ENCODE measurements at regions not wholly inside any gene's neighbourhood (a gene's known extent, or its start where the extent isn't known, plus 50 kb on each side); places are given as distances from the start of the nearest gene placed in this dataset.

DNA sequence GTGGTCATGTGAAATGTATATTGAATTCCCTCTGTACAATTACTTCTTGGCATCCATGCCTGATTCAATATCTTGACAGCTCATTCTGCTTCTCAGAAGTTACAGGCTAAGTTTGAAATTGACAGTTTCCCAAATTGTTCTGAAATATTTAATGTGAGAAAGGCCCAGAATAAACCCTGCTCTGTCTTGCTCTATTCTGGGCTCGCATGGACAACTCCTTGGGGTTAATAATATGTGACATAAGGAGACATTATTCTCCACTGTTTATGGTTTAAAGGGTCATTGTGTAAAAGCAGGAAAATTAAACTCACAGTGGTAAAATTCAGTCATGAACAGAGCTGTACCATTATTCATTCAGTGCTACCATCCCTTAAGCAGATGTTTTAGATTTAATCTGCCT, 160.7 kb upstream of the CNTNAP5 start:
- intact Hi-C loops (cut with DNase I; ENCODE audit: low total_unique reads): no loop called here
- H3K4me3 ChIP-seq: no peak overlapping the region
- no peaks in the 10 kb centered on the region for H3K9me3 ChIP-seq
- no peaks in the 10 kb centered on the region for H3K4me1 ChIP-seq
- H3K27ac ChIP-seq: no peak overlapping the region
- H3K27me3 ChIP-seq: no peaks in the 10 kb centered on the region
- H3K36me3 ChIP-seq (ENCODE audit: low read depth, missing control alignments): no peaks in the 10 kb centered on the region
- no peak for DNase-seq
- WGBS, 2 donors: 73 to 87% methylated on average over 1 of the region's 1 CpG
- TF ChIP-seq CTCF (IDR thresholded peaks at IDR 0.05): no peak
- no peak for TF ChIP-seq POLR2A (IDR thresholded peaks at IDR 0.05)

DNA sequence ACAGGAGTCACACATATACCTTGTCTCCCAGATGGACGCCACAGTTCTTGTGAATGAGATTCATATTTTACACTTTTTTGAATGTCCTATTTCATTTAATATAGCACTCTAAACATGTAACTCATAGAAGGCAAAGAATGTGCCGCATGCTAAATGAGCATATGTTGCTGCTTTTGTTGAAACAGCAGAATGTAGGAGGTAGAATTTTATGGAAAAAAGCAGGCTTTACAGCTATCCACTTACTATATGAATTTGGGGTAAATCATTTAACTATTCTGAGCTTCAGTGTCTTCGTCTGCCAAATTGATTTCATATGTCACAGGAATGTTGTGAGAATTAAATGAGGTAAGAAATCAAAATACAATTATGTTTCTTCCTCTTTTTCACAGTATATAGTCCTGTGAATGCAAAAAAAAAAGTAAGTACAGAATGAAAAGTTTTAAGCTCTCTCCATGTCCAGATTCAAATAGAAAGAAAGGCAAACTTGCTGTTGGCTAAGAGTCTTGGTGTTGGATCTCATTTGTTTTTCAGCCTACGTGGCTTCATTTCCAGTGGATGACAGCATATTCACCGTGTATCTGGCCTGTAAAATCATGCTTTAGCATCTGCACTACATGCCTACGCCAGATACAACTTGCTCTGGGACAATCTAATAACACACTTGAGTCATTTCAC, 154.7 kb upstream of the CNTNAP5 start:
- WGBS, 2 donors: 75 to 76% methylated on average over 6 of the region's 6 CpGs
- Histone ChIP-seq H3K4me3 (no peak overlapping the region), H3K9me3 (no peaks in the 10 kb centered on the region), H3K36me3 (ENCODE audit: low read depth, missing control alignments) (no peaks in the 10 kb centered on the region), H3K27me3 (no peaks in the 10 kb centered on the region), H3K4me1 (no peaks in the 10 kb centered on the region), H3K27ac (no peak overlapping the region)
- TF ChIP-seq CTCF (IDR thresholded peaks at IDR 0.05) (no peak), POLR2A (IDR thresholded peaks at IDR 0.05) (no peak)
- DNase-seq: no peak
- intact Hi-C loops (cut with DNase I; ENCODE audit: low total_unique reads): no loop called here

DNA sequence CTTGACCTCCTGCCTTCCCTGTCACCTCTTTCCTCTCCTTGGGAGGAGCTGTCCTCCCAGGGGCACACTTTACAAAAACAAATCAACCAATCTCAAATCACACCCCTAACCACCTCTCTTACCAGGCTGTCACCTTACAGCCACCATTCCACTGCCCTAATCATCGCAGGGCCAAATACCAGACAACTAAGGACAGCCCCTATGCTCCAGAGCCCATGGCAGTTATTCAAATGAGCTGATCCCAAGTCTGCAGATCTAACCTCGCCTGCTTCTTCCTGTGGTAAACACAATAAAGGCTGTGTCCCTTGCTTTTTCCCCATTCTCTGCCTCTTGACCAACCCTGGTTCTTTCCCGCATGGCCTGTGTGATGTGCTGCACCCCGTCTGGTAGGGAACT, 154.2 kb upstream of the CNTNAP5 start:
- intact Hi-C loops (cut with DNase I; ENCODE audit: low total_unique reads): no loop called here
- Histone ChIP-seq H3K4me1 (no peaks in the 10 kb centered on the region), H3K9me3 (no peaks in the 10 kb centered on the region), H3K27ac (no peak overlapping the region), H3K36me3 (ENCODE audit: low read depth, missing control alignments) (no peaks in the 10 kb centered on the region), H3K27me3 (no peaks in the 10 kb centered on the region), H3K4me3 (no peak overlapping the region)
- DNase-seq: no peak
- no peak for TF ChIP-seq POLR2A (IDR thresholded peaks at IDR 0.05)
- no peak for TF ChIP-seq CTCF (IDR thresholded peaks at IDR 0.05)
- WGBS, 2 donors: 83 to 86% methylated on average over 4 of the region's 4 CpGs

- WGBS, 2 donors: 93 to 96% methylated on average over 3 of the region's 3 CpGs
- Histone ChIP-seq H3K9me3 (no peaks in the 10 kb centered on the region), H3K4me3 (no peak overlapping the region), H3K27ac (no peak overlapping the region), H3K36me3 (ENCODE audit: low read depth, missing control alignments) (no peaks in the 10 kb centered on the region), H3K27me3 (no peaks in the 10 kb centered on the region), H3K4me1 (no peaks in the 10 kb centered on the region)
- no peak for DNase-seq
- no peak for TF ChIP-seq CTCF (IDR thresholded peaks at IDR 0.05)
- TF ChIP-seq POLR2A (IDR thresholded peaks at IDR 0.05): no peak
- intact Hi-C loops (cut with DNase I; ENCODE audit: low total_unique reads): no loop called here
These were observed 134.9 kb upstream of the CNTNAP5 start for GRCh38 chr2:123890148-123890547.

DNA sequence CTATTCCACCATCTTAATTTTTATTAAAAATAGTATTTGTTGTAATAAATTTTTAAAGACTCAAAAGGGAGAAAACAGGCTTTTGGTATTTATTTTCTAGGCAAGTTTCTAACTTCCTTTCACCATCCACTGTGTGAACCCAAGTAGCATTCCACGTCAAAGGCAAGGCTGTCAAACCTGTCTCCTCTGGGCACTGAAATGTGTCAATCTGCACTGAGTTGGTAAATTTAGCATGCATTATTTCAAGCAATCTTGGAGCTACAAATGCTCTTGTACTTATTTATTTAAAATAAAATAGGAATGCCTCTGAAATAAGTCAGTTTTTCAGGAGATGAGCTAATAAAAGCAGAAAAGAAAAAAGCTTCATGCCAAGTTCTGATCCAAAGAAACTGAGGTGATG, 130.9 kb upstream of the CNTNAP5 start:
- Histone ChIP-seq H3K27ac (no peak overlapping the region), H3K36me3 (ENCODE audit: low read depth, missing control alignments) (no peaks in the 10 kb centered on the region), H3K4me3 (no peak overlapping the region), H3K27me3 (no peaks in the 10 kb centered on the region), H3K4me1 (no peaks in the 10 kb centered on the region), H3K9me3 (no peaks in the 10 kb centered on the region)
- no peak for DNase-seq
- TF ChIP-seq POLR2A (IDR thresholded peaks at IDR 0.05) (no peak), CTCF (IDR thresholded peaks at IDR 0.05) (no peak)
- WGBS, 2 donors: 92% methylated on average over 1 of the region's 1 CpG
- intact Hi-C loops (cut with DNase I; ENCODE audit: low total_unique reads): no loop called here
